G401.6 (cell line): ENCODE measurements at regions not wholly inside any gene's neighbourhood (a gene's known extent, or its start where the extent isn't known, plus 50 kb on each side); places are given as distances from the start of the nearest gene placed in this dataset.

Experiments used
- FAIRE-seq: peaks from 2 replicates; lab custom pipeline; 2012; peaks lifted over from hg19 to GRCh38; lab: Jason Lieb, UNC

DNA sequence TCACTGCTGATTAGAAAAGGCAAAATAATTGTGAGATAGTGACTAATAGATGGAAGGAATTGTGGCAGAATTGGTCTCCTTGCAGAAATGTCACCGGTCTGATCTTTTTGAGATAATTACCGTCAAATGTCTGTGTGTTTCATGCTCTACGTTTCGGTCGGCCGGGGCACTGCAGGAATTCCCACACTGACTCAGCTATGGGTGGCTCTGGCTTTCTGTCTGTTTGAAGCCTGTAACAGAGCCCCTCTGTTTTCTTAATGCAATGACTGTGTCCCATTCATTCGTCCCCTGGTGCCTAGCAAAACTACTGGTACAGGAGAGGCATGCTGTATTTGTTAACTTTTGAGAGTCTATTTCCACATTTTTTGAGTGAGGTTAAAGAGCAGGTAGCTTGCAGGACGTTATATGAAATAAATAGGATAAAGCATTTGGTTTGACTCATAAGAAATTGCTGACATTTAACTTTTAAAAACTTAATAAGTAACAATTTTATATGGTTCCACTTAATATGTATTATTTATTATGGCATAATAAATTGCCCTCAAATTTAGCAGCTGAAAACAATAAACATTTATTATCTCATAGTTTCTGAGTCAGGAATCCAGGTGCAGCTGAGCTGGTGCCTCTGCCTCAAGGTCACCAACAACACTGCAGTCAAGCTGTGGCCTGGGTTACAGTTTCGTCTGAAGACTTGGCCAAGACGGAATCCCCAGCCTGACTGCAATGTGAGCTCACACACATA lies 53.3 kb upstream of the CTBP2 start:
- no peak for FAIRE-seq

- FAIRE-seq: no peak
Observed at GRCh38 chr10:125212150-125212809, 51.9 kb upstream of the CTBP2 start.
